OCI-LY3 (cell line): ENCODE measurements at regions not wholly inside any gene's neighbourhood (a gene's known extent, or its start where the extent isn't known, plus 50 kb on each side); places are given as distances from the start of the nearest gene placed in this dataset.

ENCODE experiments used
- H2AFZ ChIP-seq: fragments of 200-600, 300-600 bp; shearing (Covaris generic); 2 replicates; pipeline ENCODE4 v1.6.0; 2014; ENCODE audit warnings: antibody characterized with exemption, low read depth, low read length
- H3K27ac ChIP-seq: fragments of 200-600, 300-600 bp; sonication (generic); 2 replicates; pipeline ENCODE4 v1.5.1; 2014; ENCODE audit warnings: mild to moderate bottlenecking, low read length, moderate library complexity, mixed read lengths
- H3K27me3 ChIP-seq: fragments of 200-600, 300-600 bp; sonication (generic); 2 replicates; pipeline ENCODE4 v1.6.1; 2014; ENCODE audit warnings: low read depth, low read length, mixed read lengths
- H3K36me3 ChIP-seq: fragments of 200-600, 300-600 bp; sonication (generic); replicated peaks from 2 replicates; pipeline ENCODE3; 2014; ENCODE audit warnings: low read depth, low read length, mixed read lengths
- H3K4me1 ChIP-seq: fragments of 300-600, 200-600 bp; sonication (generic); 2 replicates; pipeline ENCODE4 v1.6.1; 2014; ENCODE audit warnings: low read length, mixed read lengths
- H3K4me2 ChIP-seq: fragments of 200-600, 300-600 bp; sonication (generic); 2 replicates; pipeline ENCODE4 v1.6.1; 2014; ENCODE audit warnings: low read length, mixed read lengths
- H3K4me3 ChIP-seq: fragments of 300-600, 200-600 bp; sonication (generic); 2 replicates; pipeline ENCODE4 v1.5.1; 2014; ENCODE audit warnings: antibody characterized with exemption, mild to moderate bottlenecking, low read length, moderate library complexity
- H3K79me2 ChIP-seq: fragments of 300-600, 200-600 bp; shearing (Covaris generic); 2 replicates; pipeline ENCODE4 v1.6.1; 2014; ENCODE audit warnings: mild to moderate bottlenecking, low read length, mixed read lengths
- H3K9ac ChIP-seq: fragments of 300-600, 200-600 bp; shearing (Covaris generic); 2 replicates; pipeline ENCODE4 v1.6.0; 2014; ENCODE audit warnings: mild to moderate bottlenecking, low read length, moderate library complexity
- H3K9me3 ChIP-seq: fragments of 200-600, 300-600 bp; shearing (Covaris generic); 2 replicates; pipeline ENCODE4 v1.6.1; 2014; ENCODE audit warnings: low read length, mixed read lengths; ENCODE audit not compliant: insufficient read depth
- H4K20me1 ChIP-seq: fragments of 200-600, 300-600 bp; sonication (generic); 2 replicates; pipeline ENCODE4 v1.6.1; 2016; ENCODE audit warnings: low read length, mixed read lengths; ENCODE audit not compliant: insufficient read depth
- EZH2phosphoT487 ChIP-seq: fragments of 200-600 bp; shearing (Covaris generic); IDR thresholded peaks from 2 replicates; pipeline ENCODE4 v1.6.1; 2018; ENCODE audit warnings: antibody characterized with exemption, mixed run types, low read depth
- TF ChIP-seq, protein P1 (sequence below): fragments of 200-600, 300-600 bp; sonication (generic); IDR thresholded peaks from 2 replicates; pipeline ENCODE4 v1.5.1; 2014; ENCODE audit warnings: antibody characterized with exemption, low read length, low read depth

DNA sequence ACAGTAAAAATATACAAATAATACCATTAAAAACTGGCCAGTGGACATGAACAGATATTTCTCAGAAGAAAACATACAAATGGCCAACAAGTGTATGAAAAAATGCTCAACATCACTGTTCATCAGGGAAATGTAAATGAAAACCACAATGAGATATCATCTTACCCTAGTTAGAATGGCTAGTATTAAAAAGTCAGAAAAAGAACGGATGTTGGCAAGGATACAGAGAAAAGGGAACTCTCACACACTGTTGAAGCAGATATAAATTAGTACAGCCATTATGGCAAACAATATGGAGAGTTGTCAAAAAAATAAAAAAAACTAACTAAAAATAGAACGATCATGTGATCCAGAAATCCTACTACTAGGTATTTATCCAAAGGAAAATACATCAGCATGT is 222.7 kb upstream of the NAALADL2 start:
- TF ChIP-seq EZH2phosphoT487: no peak
- TF ChIP-seq, protein P1, sequence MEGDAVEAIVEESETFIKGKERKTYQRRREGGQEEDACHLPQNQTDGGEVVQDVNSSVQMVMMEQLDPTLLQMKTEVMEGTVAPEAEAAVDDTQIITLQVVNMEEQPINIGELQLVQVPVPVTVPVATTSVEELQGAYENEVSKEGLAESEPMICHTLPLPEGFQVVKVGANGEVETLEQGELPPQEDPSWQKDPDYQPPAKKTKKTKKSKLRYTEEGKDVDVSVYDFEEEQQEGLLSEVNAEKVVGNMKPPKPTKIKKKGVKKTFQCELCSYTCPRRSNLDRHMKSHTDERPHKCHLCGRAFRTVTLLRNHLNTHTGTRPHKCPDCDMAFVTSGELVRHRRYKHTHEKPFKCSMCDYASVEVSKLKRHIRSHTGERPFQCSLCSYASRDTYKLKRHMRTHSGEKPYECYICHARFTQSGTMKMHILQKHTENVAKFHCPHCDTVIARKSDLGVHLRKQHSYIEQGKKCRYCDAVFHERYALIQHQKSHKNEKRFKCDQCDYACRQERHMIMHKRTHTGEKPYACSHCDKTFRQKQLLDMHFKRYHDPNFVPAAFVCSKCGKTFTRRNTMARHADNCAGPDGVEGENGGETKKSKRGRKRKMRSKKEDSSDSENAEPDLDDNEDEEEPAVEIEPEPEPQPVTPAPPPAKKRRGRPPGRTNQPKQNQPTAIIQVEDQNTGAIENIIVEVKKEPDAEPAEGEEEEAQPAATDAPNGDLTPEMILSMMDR: no peak
- H4K20me1 ChIP-seq: no peaks in the 10 kb centered on the region
- H3K9ac ChIP-seq: no peak overlapping the region
- H3K79me2 ChIP-seq: no peaks in the 10 kb centered on the region
- H3K4me2 ChIP-seq: no peak overlapping the region
- H2AFZ ChIP-seq: no peak overlapping the region
- H3K27me3 ChIP-seq: no peaks in the 10 kb centered on the region
- no peaks in the 10 kb centered on the region for H3K36me3 ChIP-seq
- no peaks in the 10 kb centered on the region for H3K9me3 ChIP-seq
- no peak overlapping the region for H3K27ac ChIP-seq
- H3K4me3 ChIP-seq: no peak overlapping the region
- no peaks in the 10 kb centered on the region for H3K4me1 ChIP-seq

DNA sequence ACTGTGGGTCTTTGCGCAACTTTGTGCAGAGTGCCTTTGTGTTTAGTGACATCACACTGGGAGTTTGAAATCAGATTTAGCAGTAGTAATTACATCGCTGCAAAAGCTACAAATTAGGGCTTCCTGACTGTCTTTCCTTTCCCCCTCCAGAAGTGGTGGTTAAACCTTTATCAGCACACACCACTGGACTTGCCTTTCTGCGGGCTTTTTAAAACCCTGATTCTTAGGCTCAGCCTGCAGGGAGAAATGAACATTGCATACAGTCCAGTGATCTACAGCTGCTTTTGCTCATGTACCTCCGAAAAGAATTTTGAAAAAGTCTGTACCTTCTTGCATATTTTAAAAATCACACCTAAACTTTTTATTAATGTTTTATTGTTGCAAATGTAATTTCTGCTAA is 219.7 kb upstream of the NAALADL2 start:
- no peak overlapping the region for H3K9ac ChIP-seq
- no peak overlapping the region for H3K27ac ChIP-seq
- H3K4me1 ChIP-seq: no peaks in the 10 kb centered on the region
- H3K36me3 ChIP-seq: no peaks in the 10 kb centered on the region
- no peak overlapping the region for H2AFZ ChIP-seq
- H3K27me3 ChIP-seq: no peaks in the 10 kb centered on the region
- no peaks in the 10 kb centered on the region for H3K79me2 ChIP-seq
- no peak overlapping the region for H3K4me3 ChIP-seq
- no peak for TF ChIP-seq EZH2phosphoT487
- TF ChIP-seq, protein P1: no peak
- no peaks in the 10 kb centered on the region for H4K20me1 ChIP-seq
- no peaks in the 10 kb centered on the region for H3K9me3 ChIP-seq
- no peak overlapping the region for H3K4me2 ChIP-seq

- Histone ChIP-seq H2AFZ (no peak overlapping the region), H3K36me3 (no peaks in the 10 kb centered on the region), H3K79me2 (no peaks in the 10 kb centered on the region), H3K4me3 (no peak overlapping the region), H3K4me1 (no peaks in the 10 kb centered on the region), H3K4me2 (no peak overlapping the region), H3K9ac (no peak overlapping the region), H3K27ac (no peak overlapping the region), H3K9me3 (no peaks in the 10 kb centered on the region), H3K27me3 (no peaks in the 10 kb centered on the region), H4K20me1 (no peaks in the 10 kb centered on the region)
- TF ChIP-seq EZH2phosphoT487: no peak
- TF ChIP-seq, protein P1: no peak
Observed at GRCh38 chr3:174639970-174640369, 219.2 kb upstream of the NAALADL2 start.

- no peak overlapping the region for H2AFZ ChIP-seq
- no peaks in the 10 kb centered on the region for H3K4me1 ChIP-seq
- no peak overlapping the region for H3K4me3 ChIP-seq
- no peaks in the 10 kb centered on the region for H3K79me2 ChIP-seq
- H3K36me3 ChIP-seq: no peaks in the 10 kb centered on the region
- TF ChIP-seq, protein P1: no peak
- no peak for TF ChIP-seq EZH2phosphoT487
- no peak overlapping the region for H3K27ac ChIP-seq
- H4K20me1 ChIP-seq: no peaks in the 10 kb centered on the region
- no peaks in the 10 kb centered on the region for H3K27me3 ChIP-seq
- H3K9me3 ChIP-seq: no peaks in the 10 kb centered on the region
- H3K4me2 ChIP-seq: no peak overlapping the region
- no peak overlapping the region for H3K9ac ChIP-seq
Observed at GRCh38 chr3:174640932-174641331, 218.2 kb upstream of the NAALADL2 start.
